Body of pancreas (tissue), 4 donors: ENCODE measurements at regions not wholly inside any gene's neighbourhood (a gene's known extent, or its start where the extent isn't known, plus 50 kb on each side); places are given as distances from the start of the nearest gene placed in this dataset.
"Not testable (repeated sequence)": the region's sequence is repeated elsewhere in the genome, so short reads cannot be mapped to it uniquely, and the experiment has no call there.

ENCODE experiments used
- POLR2A ChIP-seq, 3 donors: fragments of 450-650 bp; IDR thresholded peaks; one replicate each; pipeline ENCODE4 v1.6.1; 2016; ENCODE audit warnings: antibody characterized with exemption in 3 of 3, mild to moderate bottlenecking in 2 of 3
- TF ChIP-seq, protein P1 (sequence below), 7 experiments: fragments of 450-650 bp in 4 of 7; fragments of 200-600 bp in 3 of 7; sonication (generic) in 3 of 7; IDR thresholded peaks; one replicate each; pipeline ENCODE4 v1.5.1; 2016 to 2019; ENCODE audit warnings: antibody characterized with exemption in 7 of 7

DNA sequence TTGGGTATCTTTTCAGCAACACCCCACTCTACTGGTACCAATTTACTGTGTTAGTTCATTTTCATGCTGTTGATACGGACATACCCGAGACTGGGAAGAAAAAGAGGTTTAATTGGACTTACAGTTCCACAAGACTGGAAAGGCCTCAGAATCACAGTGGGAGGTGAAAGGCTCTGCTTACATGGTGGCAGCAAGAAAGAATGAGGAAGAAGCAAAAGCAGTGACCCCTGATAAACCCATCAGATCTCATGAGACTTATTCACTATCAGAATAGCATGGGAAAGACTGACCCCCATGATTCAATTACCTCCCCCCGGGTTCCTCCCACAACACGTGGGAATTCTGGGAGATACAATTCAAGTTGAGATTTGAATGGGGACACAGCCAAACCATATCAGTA, 473.1 kb downstream of the RNF144A start:
- TF ChIP-seq, protein P1, sequence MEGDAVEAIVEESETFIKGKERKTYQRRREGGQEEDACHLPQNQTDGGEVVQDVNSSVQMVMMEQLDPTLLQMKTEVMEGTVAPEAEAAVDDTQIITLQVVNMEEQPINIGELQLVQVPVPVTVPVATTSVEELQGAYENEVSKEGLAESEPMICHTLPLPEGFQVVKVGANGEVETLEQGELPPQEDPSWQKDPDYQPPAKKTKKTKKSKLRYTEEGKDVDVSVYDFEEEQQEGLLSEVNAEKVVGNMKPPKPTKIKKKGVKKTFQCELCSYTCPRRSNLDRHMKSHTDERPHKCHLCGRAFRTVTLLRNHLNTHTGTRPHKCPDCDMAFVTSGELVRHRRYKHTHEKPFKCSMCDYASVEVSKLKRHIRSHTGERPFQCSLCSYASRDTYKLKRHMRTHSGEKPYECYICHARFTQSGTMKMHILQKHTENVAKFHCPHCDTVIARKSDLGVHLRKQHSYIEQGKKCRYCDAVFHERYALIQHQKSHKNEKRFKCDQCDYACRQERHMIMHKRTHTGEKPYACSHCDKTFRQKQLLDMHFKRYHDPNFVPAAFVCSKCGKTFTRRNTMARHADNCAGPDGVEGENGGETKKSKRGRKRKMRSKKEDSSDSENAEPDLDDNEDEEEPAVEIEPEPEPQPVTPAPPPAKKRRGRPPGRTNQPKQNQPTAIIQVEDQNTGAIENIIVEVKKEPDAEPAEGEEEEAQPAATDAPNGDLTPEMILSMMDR (IDR thresholded peaks at IDR 0.05): not testable (repeated sequence)
- TF ChIP-seq POLR2A (IDR thresholded peaks at IDR 0.05): not testable (repeated sequence)
